ENCODE measurements at regions not wholly inside any gene's neighbourhood (a gene's known extent, or its start where the extent isn't known, plus 50 kb on each side); places are given as distances from the start of the nearest gene placed in this dataset.

DNA sequence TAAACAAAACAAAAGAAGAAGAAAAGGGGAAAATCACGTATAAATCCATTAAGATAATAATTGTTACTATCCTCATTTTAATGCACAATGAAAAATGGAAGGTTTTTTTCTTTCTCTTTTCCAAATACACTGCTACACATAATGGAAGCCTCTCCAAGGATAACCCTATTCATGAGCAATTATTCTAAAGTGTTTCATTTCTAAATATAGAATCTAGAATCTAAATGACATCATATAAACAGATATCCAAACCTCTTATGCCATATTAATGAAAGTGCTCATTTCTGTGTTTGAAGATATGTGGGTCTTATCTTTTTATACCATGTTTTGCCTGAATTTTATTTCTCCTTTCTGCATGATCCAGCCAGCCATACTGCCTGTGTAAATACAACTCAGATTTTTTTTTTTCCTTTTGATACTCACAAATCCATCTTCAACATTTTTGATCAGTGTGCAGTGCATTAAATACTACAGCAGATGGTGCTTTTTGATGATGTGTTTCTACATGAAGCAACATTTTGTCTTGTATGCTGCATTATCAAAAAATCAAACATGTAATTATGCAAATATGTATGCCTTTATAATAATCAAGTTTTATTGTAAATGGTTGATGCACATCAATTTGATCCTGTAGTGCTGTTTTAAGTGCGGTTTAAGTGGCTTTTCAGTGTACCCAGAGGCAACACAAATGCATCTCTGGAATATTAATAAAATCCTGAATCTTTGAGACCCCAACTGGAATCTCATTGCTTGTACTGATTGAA lies 625.6 kb upstream of the PTBP2 start:
- Histone ChIP-seq H3K27me3 (ENCODE audit: control insufficient read depth, insufficient read depth, low read length) (no peaks in the 10 kb centered on the region), H3K36me3 (ENCODE audit: control insufficient read depth, insufficient read depth, low read length) (no peaks in the 10 kb centered on the region), H3K4me3 (ENCODE audit: low read depth, low read length) (no peak overlapping the region)
- no peak for DNase-seq (ENCODE audit: low read depth)
- TF ChIP-seq, protein P1, sequence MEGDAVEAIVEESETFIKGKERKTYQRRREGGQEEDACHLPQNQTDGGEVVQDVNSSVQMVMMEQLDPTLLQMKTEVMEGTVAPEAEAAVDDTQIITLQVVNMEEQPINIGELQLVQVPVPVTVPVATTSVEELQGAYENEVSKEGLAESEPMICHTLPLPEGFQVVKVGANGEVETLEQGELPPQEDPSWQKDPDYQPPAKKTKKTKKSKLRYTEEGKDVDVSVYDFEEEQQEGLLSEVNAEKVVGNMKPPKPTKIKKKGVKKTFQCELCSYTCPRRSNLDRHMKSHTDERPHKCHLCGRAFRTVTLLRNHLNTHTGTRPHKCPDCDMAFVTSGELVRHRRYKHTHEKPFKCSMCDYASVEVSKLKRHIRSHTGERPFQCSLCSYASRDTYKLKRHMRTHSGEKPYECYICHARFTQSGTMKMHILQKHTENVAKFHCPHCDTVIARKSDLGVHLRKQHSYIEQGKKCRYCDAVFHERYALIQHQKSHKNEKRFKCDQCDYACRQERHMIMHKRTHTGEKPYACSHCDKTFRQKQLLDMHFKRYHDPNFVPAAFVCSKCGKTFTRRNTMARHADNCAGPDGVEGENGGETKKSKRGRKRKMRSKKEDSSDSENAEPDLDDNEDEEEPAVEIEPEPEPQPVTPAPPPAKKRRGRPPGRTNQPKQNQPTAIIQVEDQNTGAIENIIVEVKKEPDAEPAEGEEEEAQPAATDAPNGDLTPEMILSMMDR (IDR thresholded peaks at IDR 0.05; ENCODE audit: insufficient read depth, low read length, poor library complexity, severe bottlenecking), result no peak

DNA sequence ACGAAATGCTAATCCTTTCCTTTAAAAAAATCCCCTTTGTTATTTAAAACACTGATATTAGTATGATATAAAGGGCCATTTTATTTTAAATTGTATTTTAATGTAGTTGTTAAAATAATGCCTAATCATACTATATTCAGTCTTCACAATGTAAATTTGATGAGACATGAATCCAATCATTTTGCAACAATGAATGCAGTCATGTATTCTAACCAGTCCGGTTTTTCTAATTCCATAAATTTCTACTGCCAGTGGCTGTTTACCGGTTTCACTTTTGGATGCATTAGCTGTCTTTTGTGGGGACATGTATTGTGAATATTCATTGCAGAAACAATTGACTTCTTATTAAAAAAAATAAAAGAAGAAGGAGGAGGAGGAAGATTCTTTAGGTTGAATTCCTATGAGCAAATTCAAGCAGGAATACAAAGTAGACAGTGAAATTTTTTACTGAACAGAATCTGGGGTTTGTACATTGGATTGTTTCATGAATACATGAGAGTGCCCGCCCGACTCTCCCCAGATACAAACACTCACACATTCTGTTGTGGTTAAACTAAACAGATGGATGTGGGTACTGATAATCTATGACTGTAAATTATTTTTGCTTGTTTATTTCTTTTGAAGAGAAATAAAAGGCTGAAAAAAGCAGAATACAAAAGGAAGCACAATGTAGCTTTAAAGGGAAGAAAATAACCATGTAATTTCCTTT lies 624.8 kb upstream of the PTBP2 start:
- Histone ChIP-seq H3K36me3 (ENCODE audit: control insufficient read depth, insufficient read depth, low read length) (no peaks in the 10 kb centered on the region), H3K27me3 (ENCODE audit: control insufficient read depth, insufficient read depth, low read length) (no peaks in the 10 kb centered on the region), H3K4me3 (ENCODE audit: low read depth, low read length) (no peak overlapping the region)
- DNase-seq (ENCODE audit: low read depth), result no peak
- TF ChIP-seq, protein P1 (IDR thresholded peaks at IDR 0.05; ENCODE audit: insufficient read depth, low read length, poor library complexity, severe bottlenecking), result no peak

DNA sequence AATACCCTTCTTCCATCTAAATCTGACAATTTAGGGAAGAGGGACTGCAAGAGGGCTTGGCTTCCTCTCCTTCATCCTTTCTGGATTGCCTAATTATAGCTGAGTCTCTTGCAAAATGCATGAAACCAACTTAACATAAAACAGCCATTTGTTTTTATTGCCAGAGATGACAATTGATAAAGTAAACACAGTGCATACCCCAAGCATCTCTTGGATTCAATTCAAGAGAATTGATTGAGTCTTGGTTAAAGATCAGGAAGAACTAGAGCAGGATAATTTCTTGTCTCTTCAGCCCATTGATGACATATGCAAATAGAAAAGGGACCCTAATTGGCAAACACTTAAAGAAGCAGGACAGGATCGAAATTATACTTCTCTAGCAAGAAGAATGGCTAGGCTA lies 617.1 kb upstream of the PTBP2 start:
- H3K4me3 ChIP-seq (ENCODE audit: low read depth, low read length), result no peak overlapping the region
- DNase-seq (ENCODE audit: low read depth), result no peak
- TF ChIP-seq, protein P1 (IDR thresholded peaks at IDR 0.05; ENCODE audit: insufficient read depth, low read length, poor library complexity, severe bottlenecking), result no peak
- no peaks in the 10 kb centered on the region for H3K36me3 ChIP-seq (ENCODE audit: control insufficient read depth, insufficient read depth, low read length)
- H3K27me3 ChIP-seq (ENCODE audit: control insufficient read depth, insufficient read depth, low read length), result no peaks in the 10 kb centered on the region

DNA sequence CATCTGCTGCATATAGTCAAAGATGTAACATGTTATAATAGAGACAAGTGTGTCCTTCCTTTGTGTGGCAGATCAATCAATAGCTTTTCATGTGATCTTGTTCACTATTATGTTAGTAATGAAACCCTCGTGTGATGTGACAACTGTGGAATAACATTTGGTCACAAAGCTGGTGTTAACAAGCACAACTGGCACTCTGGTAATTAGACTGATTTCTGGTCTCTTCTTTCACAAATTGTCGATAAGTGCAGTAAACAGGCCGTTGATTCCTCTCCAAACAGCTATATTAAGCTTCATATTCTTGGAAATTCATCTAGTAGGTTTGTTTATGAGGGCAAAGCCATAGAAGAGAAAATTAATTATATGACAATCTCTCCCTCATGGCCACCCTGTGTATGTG lies 616.7 kb upstream of the PTBP2 start:
- H3K4me3 ChIP-seq (ENCODE audit: low read depth, low read length), result no peak overlapping the region
- H3K36me3 ChIP-seq (ENCODE audit: control insufficient read depth, insufficient read depth, low read length), result no peaks in the 10 kb centered on the region
- TF ChIP-seq, protein P1 (IDR thresholded peaks at IDR 0.05; ENCODE audit: insufficient read depth, low read length, poor library complexity, severe bottlenecking), result no peak
- no peak for DNase-seq (ENCODE audit: low read depth)
- H3K27me3 ChIP-seq (ENCODE audit: control insufficient read depth, insufficient read depth, low read length), result no peaks in the 10 kb centered on the region

DNA sequence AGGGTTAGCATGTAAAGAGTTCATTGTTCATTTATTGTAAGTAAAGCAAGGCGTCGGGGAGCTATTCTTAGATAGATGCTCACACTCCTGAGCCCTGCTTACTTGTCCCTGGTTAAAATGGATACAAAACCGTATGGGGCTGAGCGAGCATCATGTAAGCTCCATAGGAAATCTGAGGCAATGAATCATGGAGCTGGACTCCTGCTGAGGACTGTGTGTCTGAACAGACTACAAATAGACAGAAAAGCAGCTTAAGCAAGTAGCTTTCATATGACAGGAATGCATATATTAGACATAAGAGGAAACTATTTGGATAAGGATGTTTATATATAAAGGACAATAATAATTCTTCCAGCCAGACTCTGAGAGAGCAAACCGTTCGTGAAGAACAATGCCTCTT lies 604.9 kb upstream of the PTBP2 start:
- no peak overlapping the region for H3K4me3 ChIP-seq (ENCODE audit: low read depth, low read length)
- TF ChIP-seq, protein P1 (IDR thresholded peaks at IDR 0.05; ENCODE audit: insufficient read depth, low read length, poor library complexity, severe bottlenecking), result no peak
- no peak for DNase-seq (ENCODE audit: low read depth)
- H3K36me3 ChIP-seq (ENCODE audit: control insufficient read depth, insufficient read depth, low read length), result no peaks in the 10 kb centered on the region
- H3K27me3 ChIP-seq (ENCODE audit: control insufficient read depth, insufficient read depth, low read length), result no peaks in the 10 kb centered on the region
